IPS DF 6.9 (cell line): ENCODE measurements at regions not wholly inside any gene's neighbourhood (a gene's known extent, or its start where the extent isn't known, plus 50 kb on each side); places are given as distances from the start of the nearest gene placed in this dataset.

Experiments
- DNase-seq: peaks from one replicate; pipeline ENCODE4 v3.0.0-alpha.2; 2013; ENCODE audit warnings: low read depth, low spot score
- H3K27ac ChIP-seq: one replicate; pipeline ENCODE4 v1.5.1; 2013; ENCODE audit warnings: low read length, control low read depth
- H3K27me3 ChIP-seq: 2 replicates; pipeline ENCODE4 v1.6.1; 2013; ENCODE audit warnings: mild to moderate bottlenecking, low read length; ENCODE audit not compliant: control insufficient read depth, insufficient read depth
- H3K36me3 ChIP-seq: 2 replicates; pipeline ENCODE4 v1.6.1; 2013; ENCODE audit warnings: low read length; ENCODE audit not compliant: control insufficient read depth, insufficient read depth
- H3K4me1 ChIP-seq: 2 replicates; pipeline ENCODE4 v1.6.1; 2013; ENCODE audit warnings: low read length; ENCODE audit not compliant: control insufficient read depth, insufficient read depth
- H3K4me3 ChIP-seq: 2 replicates; pipeline ENCODE4 v1.5.1; 2013; ENCODE audit warnings: mild to moderate bottlenecking, low read length
- H3K9me3 ChIP-seq: 2 replicates; pipeline ENCODE4 v1.6.1; 2013; ENCODE audit warnings: low read length, inconsistent platforms; ENCODE audit not compliant: control insufficient read depth, insufficient read depth
- WGBS: extraction: QIAGEN DNeasy Blood & Tissue Kit; methylation state at CpG from one replicate; pipeline ENCODE4 v1.1.7; 2013; ENCODE audit warnings: mixed read lengths, missing lambda C conversion rate; ENCODE audit not compliant: insufficient read length, insufficient coverage; 5-methylcytosine and 5-hydroxymethylcytosine counted together

DNA sequence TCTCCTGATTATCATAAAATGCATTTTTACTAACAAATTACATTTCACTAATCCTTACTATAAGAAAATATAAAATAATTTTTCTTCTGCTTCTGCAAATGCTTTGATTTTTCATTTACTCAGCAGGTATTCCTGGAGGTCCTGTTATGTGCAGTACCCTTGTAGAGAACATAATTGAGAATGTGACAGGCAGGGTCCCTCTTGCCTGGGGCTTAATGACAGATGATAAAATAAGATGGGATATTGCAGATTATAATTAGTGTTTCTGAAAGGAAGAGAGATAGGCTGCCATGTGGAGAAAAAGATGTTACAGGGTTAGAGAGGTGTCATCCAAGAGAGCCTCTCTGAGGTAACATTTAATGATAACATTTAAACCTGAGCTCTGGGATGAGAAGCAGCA is 128.9 kb downstream of the MAD2L1 start:
- Histone ChIP-seq H3K36me3 (no peaks in the 10 kb centered on the region), H3K27ac (no peak overlapping the region), H3K9me3 (no peaks in the 10 kb centered on the region), H3K27me3 (no peaks in the 10 kb centered on the region), H3K4me3 (no peak overlapping the region), H3K4me1 (no peaks in the 10 kb centered on the region)
- no peak for DNase-seq

DNA sequence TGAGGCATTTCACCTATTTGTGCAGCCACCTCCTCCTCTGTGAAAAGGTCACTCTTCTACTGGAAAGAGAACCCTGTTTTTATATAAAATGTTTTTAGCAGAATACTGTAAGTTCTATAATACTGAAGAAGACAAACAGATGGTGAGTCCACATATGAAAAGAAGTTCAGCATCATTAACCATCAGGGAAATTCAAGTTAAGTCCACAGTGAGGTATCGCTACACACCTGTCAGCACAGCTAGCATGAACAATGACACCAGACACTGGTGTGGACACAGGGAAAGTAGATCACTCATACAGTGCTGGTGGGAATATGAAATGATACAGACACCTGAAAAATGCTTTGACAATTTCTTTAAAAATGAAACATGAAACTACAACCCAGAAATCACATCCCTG is 133.0 kb downstream of the MAD2L1 start:
- no peak overlapping the region for H3K27ac ChIP-seq
- no peaks in the 10 kb centered on the region for H3K36me3 ChIP-seq
- DNase-seq, result no peak
- no peaks in the 10 kb centered on the region for H3K4me1 ChIP-seq
- WGBS, result no CpG with 5 or more reads among the region's 1 CpG
- no peak overlapping the region for H3K4me3 ChIP-seq
- H3K27me3 ChIP-seq, result no peaks in the 10 kb centered on the region
- no peaks in the 10 kb centered on the region for H3K9me3 ChIP-seq

DNA sequence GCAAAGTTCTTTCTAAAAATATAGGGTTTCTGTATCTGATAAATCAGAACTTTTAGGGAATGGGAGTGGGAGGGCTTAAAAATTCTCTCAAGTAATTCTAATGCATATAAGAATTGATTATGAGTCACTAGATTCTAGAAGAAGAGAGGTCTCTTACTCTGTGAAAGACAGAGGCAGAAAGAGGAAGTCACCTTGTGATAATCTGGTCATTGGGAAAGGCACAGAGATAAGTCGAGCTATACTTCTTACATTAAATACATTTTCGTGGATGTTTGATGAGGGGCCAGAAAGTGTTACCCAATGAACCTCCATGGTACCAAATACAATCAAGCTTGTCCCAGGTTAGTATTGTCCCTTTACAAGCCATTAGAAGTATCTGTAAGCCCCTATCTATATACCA is 134.4 kb downstream of the MAD2L1 start:
- no CpG with 5 or more reads among the region's 2 CpGs for WGBS
- DNase-seq, result no peak
- Histone ChIP-seq H3K27me3 (no peaks in the 10 kb centered on the region), H3K36me3 (no peaks in the 10 kb centered on the region), H3K27ac (no peak overlapping the region), H3K4me1 (no peaks in the 10 kb centered on the region), H3K9me3 (no peaks in the 10 kb centered on the region), H3K4me3 (no peak overlapping the region)

DNA sequence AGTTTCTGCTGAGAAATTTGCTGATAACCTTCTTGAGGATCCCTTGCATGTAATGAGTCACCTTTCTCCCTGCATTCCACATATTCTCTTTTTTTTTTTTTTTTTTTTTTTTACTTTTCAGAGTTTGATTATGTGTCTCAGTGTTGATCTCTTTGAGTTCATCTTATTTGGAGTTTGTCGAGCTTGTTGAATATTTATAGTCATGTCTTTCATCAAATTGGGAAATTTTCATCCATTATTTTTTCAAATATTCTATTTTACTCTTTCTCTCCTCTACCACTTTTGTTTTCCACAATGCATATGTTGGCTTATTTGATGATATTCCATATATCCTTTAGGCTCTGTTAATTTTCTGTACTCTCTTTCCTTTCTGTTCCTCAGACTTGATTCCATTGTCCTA is 136.1 kb downstream of the MAD2L1 start:
- H3K36me3 ChIP-seq, result no peaks in the 10 kb centered on the region
- no peaks in the 10 kb centered on the region for H3K27me3 ChIP-seq
- DNase-seq, result no peak
- H3K4me3 ChIP-seq, result no peak overlapping the region
- no peaks in the 10 kb centered on the region for H3K9me3 ChIP-seq
- WGBS, result no CpG with 5 or more reads among the region's 1 CpG
- no peak overlapping the region for H3K27ac ChIP-seq
- no peaks in the 10 kb centered on the region for H3K4me1 ChIP-seq

DNA sequence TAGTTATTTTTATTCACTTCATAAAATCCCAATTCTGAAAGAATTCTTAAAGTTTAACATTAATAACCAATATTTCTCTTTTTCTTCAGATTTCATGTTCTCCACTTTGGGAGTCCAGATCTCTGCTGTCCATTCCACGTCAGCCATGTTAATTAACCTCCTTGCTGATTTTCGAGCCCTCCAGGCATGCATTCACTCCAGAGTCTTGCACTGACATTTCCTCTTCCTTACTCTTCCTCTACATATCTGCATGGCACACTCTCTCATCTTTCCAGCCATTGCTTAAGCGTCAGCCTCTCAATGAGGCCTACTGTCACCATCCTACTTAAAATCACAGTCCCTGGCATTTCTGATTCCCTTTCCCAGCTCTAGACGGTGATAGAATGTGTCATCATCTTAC is 144.8 kb downstream of the MAD2L1 start:
- Histone ChIP-seq H3K4me1 (no peaks in the 10 kb centered on the region), H3K27me3 (no peaks in the 10 kb centered on the region), H3K36me3 (no peaks in the 10 kb centered on the region), H3K9me3 (no peaks in the 10 kb centered on the region), H3K27ac (no peak overlapping the region), H3K4me3 (no peak overlapping the region)
- WGBS, result no CpG with 5 or more reads among the region's 4 CpGs
- no peak for DNase-seq

DNA sequence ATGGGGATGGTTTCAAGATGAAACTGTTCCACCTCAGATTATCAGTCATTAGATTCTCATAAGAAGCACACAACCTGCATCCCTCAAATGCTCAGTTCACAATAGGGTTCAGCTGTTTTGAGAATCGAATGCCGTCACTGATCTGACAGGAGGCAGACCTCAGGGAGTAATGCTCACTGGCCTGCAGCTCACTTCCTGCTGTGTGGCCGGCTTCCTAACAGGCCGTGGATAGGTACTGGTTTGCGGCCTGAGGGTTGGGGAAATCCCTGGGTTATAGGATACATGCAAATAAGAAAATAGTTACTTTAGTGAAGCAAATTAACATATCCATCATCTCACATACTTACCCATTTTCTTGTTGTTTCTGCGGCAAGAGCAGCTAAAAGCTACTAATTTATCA is 160.4 kb downstream of the MAD2L1 start:
- no peaks in the 10 kb centered on the region for H3K36me3 ChIP-seq
- WGBS, result no CpG with 5 or more reads among the region's 6 CpGs
- no peak for DNase-seq
- H3K27me3 ChIP-seq, result no peaks in the 10 kb centered on the region
- no peak overlapping the region for H3K27ac ChIP-seq
- H3K9me3 ChIP-seq, result no peaks in the 10 kb centered on the region
- H3K4me3 ChIP-seq, result no peak overlapping the region
- H3K4me1 ChIP-seq, result no peaks in the 10 kb centered on the region

DNA sequence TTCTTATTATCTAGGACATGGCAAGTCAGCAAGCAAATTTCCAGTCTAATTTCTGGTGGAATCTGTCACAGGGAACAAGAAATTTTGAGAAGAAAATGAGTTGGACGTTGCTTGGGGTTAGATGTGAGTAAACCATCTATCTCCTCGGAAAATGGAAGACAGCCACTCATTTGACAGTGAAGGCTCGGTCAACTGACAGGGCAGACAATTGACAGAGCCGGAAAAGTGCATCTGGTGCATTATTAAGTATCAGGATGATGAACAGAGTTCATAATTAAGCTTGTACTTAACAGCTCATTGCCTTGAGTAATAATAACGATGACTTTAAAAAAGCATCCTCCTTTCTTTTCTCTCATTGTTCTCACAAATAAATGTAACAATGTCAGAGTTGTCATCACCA is 168.4 kb downstream of the MAD2L1 start:
- Histone ChIP-seq H3K36me3 (no peaks in the 10 kb centered on the region), H3K27ac (no peak overlapping the region), H3K4me1 (no peaks in the 10 kb centered on the region), H3K27me3 (no peaks in the 10 kb centered on the region), H3K4me3 (no peak overlapping the region), H3K9me3 (no peaks in the 10 kb centered on the region)
- DNase-seq, result no peak
- no CpG with 5 or more reads among the region's 5 CpGs for WGBS

DNA sequence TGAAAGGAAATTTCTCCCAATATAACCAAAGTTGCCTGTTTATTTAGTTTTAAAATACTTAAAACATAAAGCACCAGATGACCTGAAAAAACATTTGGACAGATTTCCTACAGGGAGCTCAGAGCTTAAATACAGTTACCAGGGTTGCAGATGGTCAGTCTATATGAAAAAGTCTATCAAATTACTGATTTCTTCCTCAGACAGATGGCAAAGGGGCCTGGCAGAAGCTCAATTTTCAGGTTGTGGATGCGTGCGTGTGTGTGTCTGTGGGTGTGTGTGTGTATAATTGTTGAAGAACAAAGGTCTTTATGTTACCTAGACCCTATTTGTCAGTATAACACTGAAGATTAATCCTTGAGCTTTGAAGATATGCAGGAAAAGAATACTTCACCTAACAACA is 169.4 kb downstream of the MAD2L1 start:
- Histone ChIP-seq H3K27ac (no peak overlapping the region), H3K36me3 (no peaks in the 10 kb centered on the region), H3K4me3 (no peak overlapping the region), H3K27me3 (no peaks in the 10 kb centered on the region), H3K4me1 (no peaks in the 10 kb centered on the region), H3K9me3 (no peaks in the 10 kb centered on the region)
- no CpG with 5 or more reads among the region's 2 CpGs for WGBS
- no peak for DNase-seq

DNA sequence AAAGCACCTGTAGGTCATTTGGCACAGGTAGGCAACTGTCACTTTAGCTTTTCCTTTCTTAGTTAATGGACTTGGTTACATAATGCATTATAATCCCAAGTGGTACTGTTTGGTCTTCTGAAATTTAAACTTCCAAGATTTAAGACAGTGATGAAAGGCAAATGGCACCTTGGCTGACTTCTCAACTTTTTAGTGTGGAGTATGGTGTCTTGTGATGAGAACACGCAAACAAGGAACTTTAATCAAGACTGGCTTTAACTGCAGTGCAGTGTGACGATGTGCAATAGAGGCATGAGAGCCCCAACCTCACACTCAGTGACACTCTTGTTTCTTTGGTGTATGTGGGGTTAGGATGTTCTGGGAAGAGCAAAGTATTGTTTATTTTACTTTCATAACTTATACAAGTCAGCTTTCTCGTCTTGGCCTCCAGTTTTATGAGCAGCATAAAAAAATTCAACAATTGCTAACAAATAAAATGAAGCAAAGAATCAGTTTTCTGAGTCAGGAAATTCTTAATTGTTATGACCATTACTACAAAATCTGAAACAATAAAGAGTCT is 171.9 kb downstream of the MAD2L1 start:
- Histone ChIP-seq H3K27me3 (no peaks in the 10 kb centered on the region), H3K4me3 (no peak overlapping the region), H3K36me3 (no peaks in the 10 kb centered on the region), H3K4me1 (no peaks in the 10 kb centered on the region), H3K27ac (no peak overlapping the region), H3K9me3 (no peaks in the 10 kb centered on the region)
- WGBS, result no CpG with 5 or more reads among the region's 3 CpGs
- no peak for DNase-seq

DNA sequence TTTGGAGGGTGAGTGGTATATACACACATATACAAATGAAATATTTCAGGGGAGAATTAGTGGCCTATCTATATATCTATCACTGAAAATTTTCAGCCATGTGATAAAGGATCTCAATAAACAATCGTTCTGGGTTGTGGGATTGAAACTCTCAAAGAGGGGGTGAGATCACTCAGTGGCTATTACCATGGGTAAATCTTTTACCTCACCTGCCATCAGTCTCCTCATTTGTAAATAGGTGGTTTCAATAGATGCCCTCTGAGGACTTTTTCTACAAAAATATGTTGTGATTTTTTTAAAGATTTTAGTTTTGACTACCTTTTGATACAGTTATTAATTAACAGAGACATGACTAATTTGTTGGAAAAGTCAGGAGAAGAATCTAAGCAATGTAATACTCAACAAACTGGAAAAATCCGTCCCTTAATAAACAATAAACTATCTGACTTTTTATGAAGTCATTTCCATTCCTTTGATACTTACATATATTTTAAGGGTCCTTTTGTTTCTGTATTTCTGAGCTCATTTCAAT is 192.8 kb downstream of the MAD2L1 start:
- no CpG with 5 or more reads among the region's 2 CpGs for WGBS
- Histone ChIP-seq H3K36me3 (no peaks in the 10 kb centered on the region), H3K9me3 (no peaks in the 10 kb centered on the region), H3K27ac (no peak overlapping the region), H3K4me3 (no peak overlapping the region), H3K27me3 (no peaks in the 10 kb centered on the region), H3K4me1 (no peaks in the 10 kb centered on the region)
- DNase-seq, result no peak

DNA sequence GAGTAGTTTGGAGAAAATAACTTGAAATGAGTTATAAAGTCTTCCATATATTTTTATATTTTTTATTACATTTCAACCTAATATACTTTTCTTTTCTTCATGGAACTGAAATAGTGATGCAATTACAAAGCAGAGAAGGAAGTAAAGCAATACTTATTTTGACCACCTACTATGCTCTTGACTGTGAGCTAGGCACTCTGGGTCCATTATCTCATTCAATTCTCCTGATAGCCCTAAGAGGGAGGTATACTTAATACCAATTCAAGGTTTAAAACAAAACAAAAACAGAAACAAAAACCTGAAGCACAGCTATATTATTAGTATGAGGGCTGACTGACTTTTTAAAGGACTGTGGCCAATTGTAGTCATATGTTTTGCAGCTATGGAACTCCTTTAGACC is 193.5 kb downstream of the MAD2L1 start:
- Histone ChIP-seq H3K9me3 (no peaks in the 10 kb centered on the region), H3K4me3 (no peak overlapping the region), H3K27me3 (no peaks in the 10 kb centered on the region), H3K27ac (no peak overlapping the region), H3K36me3 (no peaks in the 10 kb centered on the region), H3K4me1 (no peaks in the 10 kb centered on the region)
- no peak for DNase-seq
